Neural cell (in vitro differentiated cells): ENCODE measurements at regions not wholly inside any gene's neighbourhood (a gene's known extent, or its start where the extent isn't known, plus 50 kb on each side); places are given as distances from the start of the nearest gene placed in this dataset.

Experiments used
- EP300 ChIP-seq: fragments of 450-650 bp; conservative IDR thresholded peaks from 2 replicates; pipeline ENCODE4 v1.6.1; 2014; ENCODE audit warnings: antibody characterized with exemption, mild to moderate bottlenecking, moderate library complexity; ENCODE audit not compliant: poor library complexity, severe bottlenecking
- EZH2 ChIP-seq: fragments of 200-600, 300-800 bp; shearing (Covaris generic), sonication (generic); IDR thresholded peaks from 2 replicates; pipeline ENCODE4 v1.6.1; 2014; ENCODE audit warnings: antibody characterized with exemption, low read length, borderline replicate concordance, mild to moderate bottlenecking; ENCODE audit not compliant: insufficient read depth, poor library complexity, severe bottlenecking
- MXI1 ChIP-seq: fragments of 450-650 bp; conservative IDR thresholded peaks from 2 replicates; pipeline ENCODE4 v1.6.1; 2014; ENCODE audit warnings: antibody characterized with exemption, mild to moderate bottlenecking; ENCODE audit not compliant: poor library complexity, severe bottlenecking
- POLR2AphosphoS5 ChIP-seq: IDR thresholded peaks from 2 replicates; pipeline ENCODE4 v1.6.1; 2012
- RAD21 ChIP-seq: fragments of 450-650 bp; conservative IDR thresholded peaks from 2 replicates; pipeline ENCODE4 v1.6.1; 2014; ENCODE audit warnings: antibody characterized with exemption, mild to moderate bottlenecking, moderate library complexity
- TF ChIP-seq, protein P1 (sequence below): fragments of 450-650 bp; IDR thresholded peaks from 2 replicates; pipeline ENCODE4 v1.5.1; 2014; ENCODE audit warnings: antibody characterized with exemption, mild to moderate bottlenecking, moderate library complexity; ENCODE audit not compliant: poor library complexity, severe bottlenecking

DNA sequence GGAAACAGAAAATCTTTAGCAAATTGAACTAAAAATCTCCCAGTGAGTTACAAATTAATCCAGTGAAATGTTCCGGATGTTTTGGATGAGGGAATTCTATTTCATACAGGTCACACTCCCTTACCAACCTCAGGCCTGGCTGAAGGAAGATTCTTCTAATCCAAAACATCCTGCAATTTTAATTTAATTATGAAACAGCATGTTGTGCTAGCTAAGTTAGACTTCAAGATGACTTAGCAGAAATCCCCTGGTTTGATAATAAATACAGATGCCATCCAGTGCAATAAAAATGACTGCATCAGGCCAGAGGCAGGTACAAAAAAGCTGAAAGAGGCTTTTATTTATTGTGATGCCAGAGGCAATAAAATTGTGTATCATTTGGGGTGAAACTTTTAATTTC lies 96.7 kb upstream of the CLDN10 start:
- TF ChIP-seq, protein P1, sequence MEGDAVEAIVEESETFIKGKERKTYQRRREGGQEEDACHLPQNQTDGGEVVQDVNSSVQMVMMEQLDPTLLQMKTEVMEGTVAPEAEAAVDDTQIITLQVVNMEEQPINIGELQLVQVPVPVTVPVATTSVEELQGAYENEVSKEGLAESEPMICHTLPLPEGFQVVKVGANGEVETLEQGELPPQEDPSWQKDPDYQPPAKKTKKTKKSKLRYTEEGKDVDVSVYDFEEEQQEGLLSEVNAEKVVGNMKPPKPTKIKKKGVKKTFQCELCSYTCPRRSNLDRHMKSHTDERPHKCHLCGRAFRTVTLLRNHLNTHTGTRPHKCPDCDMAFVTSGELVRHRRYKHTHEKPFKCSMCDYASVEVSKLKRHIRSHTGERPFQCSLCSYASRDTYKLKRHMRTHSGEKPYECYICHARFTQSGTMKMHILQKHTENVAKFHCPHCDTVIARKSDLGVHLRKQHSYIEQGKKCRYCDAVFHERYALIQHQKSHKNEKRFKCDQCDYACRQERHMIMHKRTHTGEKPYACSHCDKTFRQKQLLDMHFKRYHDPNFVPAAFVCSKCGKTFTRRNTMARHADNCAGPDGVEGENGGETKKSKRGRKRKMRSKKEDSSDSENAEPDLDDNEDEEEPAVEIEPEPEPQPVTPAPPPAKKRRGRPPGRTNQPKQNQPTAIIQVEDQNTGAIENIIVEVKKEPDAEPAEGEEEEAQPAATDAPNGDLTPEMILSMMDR = no peak
- no peak for TF ChIP-seq MXI1
- no peak for TF ChIP-seq EP300
- no peak for TF ChIP-seq RAD21
- no peak for TF ChIP-seq EZH2
- TF ChIP-seq POLR2AphosphoS5 = no peak
